Midbrain (tissue), 1 donor: ENCODE measurements at regions not wholly inside any gene's neighbourhood (a gene's known extent, or its start where the extent isn't known, plus 50 kb on each side); places are given as distances from the start of the nearest gene placed in this dataset.
A peak's percentile ranks its signal among the peaks of the same experiment; 100 is the strongest.
"Not testable (repeated sequence)": the region's sequence is repeated elsewhere in the genome, so short reads cannot be mapped to it uniquely, and the experiment has no call there.

Experiments used
- DNase-seq: peaks from one replicate; lab custom pipeline; 2025; lab: John Stamatoyannopoulos, UW

DNA sequence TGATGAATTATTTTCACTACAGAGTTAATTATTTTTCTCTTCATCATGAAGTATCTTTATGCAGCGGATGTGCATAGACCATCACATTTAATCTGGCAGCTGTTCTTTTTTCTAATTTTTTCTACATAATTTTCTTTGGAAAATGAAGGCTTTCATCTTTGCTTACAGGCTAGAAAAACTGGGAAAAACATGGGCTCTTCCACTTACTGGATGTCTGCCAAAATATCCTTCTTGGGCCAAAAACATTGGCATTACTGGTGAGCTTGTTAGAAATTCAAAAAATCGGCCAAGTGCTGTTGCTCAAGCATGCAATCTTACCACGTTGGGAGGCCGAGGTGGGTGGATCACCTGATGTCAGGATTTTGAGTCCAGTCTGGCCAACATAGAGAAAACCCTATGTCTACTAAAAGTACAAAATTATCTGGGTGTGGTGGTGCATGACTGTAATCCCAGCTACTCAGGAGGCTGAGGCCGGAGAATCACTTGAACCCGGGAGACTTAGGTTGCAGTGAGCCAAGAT, 176.8 kb downstream of the ZNF737 start:
- DNase-seq: peak; percentile 7

DNA sequence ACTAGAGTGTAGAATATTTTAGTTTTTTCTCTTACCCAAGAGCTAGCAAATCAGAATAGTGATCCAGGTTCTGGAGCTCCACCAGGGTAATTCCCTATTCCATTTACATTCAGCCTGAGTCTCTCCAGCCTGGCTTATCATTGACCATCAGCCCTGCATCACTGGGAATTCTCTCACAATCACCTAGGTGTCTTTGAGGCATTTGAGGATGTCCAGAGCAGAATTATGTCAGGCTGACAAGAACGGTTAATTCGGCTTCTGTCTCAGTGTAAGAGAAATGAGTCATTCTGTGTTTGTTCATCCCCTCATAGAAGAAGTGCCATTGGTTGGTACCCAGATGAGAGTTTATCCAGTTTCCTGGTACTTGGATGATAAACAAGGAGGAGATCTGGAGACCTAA, 180.5 kb downstream of the ZNF737 start:
- DNase-seq: no peak

DNA sequence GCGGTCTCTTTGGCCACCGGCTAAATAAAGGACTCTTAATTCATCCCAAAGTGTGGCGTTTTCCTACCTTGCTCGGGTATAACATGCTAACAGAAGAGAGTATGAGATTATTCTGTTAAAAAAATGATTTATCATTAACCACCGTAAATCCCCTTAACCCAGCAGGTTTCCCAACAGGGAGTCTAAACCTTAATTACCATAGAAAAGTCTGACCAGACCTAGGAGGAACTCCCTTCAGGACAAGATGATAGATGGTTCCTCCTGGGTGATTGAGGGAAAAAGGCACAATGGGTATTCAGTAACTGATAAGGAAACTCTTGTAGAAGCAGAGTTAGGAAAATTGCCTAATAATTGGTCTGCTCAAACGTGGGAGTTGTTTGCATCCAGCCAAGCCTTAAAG, 193.7 kb downstream of the ZNF737 start:
- no peak for DNase-seq

DNA sequence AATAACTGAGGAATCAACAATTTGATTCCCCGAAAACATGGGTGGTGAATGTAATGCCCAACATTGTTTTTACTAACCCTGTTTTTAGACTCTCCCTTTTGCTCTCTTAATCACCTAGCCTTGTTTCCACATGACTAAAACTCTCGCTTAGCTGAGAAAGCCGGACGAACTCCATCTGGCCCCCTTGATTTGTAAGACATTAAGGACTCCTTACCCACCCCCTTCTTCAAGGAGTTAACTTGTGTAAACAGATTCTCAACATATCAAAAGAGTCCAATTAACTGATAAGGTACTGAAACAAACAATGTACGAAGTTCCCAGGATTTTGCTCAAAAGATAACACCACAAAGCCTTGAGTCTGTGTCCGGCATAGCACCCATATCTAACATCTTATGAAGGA, 194.3 kb downstream of the ZNF737 start:
- not testable (repeated sequence) for DNase-seq

DNA sequence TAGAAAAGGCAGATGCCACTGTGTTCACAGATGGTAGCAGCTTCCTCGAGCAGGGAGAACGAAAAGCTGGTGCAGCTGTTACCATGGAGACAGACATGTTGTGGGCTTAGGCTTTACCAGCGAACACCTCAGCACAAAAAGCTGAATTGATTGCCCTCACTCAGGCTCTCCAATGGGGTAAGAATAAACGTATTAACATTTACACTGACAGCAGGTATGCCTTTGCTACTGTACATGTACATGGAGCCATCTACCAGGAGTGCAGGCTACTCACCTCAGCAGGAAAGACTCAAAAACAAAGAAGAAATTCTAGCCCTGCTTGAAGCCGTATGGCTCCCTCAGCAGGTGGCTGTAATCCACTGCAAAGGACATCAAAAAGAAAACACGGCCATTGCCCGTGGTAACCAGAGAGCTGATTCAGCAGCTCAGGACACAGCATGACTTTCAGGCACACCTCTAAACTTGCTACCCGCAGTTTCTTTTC, 197.7 kb downstream of the ZNF737 start:
- DNase-seq: no peak

DNA sequence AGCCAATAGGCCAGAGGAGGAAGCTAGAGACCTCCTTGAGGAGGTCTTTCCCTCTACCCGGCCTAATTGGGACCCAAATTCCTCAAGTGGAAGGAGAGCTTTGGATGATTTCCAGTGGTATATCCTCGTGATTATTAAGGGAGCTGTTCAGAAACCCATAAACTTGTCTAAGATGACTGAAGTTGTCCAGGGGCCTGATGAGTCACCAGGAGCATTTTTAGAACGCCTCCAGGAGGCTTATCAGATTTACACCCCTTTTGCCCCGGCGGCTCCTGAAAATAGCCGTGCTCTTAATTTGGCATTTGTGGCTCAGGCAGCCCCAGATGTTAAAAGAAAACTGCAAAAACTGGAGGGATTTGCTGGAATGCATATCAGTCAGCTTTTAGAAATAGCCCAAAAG, 198.1 kb downstream of the ZNF486 start:
- DNase-seq: no peak

DNA sequence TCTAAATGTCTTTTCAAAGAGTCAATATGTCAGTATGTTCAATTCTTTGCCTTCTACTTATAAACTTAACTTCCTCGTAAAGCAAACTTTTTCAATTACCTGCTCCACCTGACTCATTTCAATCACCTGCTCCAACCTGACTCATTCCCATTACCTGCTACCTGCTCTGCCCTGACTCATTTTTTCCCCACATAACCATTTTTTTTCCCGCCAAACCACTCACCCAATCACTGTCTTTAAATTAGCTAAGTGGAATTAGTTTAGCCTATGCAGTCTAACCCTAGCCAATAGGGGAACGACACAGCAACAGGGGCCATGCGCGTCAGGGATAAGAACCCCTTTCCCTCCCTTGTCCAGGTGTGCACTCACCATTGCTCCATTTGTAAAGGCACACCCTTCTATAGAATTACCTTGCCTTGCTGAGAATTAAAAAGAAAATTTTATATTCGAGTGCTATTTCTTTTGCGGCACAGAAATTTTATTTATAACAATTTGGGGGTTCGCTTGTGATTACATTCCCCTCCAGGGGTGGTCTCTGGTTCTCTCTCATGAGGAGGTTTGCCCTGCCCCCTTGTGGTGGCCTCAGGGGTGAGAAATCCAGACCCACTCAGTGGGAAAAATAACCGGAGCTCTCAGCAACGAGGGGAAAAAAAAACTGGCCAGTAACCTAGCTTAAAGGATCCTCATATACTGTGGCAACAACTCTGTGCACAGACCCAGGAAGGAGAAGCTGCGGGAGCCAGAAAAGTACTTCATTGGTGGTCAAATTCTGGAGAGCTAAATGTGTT, 193.1 kb downstream of the ZNF486 start:
- DNase-seq: peak; percentile 41

DNA sequence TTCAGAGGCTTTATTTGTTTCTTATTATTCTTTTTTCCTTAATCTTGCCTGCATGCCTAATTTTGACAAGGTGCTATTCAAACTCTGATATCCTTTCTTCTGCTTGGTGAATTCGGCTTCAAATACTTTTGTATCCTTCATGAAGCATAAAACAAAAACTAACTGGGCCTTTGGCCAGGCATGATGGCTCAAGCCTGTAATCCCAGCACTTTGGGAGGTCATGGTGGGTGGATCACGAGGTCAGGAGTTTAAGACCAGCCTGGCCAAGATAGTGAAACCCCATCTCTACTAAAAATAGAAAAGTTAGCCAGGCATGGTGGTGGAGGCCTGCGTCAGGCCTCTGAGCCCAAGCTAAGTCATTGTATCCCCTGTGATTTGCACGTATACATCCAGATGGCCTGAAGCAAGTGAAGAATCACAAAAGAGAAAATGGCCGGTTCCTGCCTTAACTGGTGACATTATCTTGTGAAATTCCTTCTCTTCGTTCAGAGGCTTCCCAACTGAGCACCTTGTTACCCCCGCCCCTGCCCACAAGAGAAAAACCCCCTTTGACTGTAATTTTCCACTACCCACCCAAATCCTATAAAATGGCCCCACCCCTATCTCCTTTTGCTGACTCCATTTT, 191.9 kb downstream of the ZNF486 start:
- DNase-seq: not testable (repeated sequence)

DNA sequence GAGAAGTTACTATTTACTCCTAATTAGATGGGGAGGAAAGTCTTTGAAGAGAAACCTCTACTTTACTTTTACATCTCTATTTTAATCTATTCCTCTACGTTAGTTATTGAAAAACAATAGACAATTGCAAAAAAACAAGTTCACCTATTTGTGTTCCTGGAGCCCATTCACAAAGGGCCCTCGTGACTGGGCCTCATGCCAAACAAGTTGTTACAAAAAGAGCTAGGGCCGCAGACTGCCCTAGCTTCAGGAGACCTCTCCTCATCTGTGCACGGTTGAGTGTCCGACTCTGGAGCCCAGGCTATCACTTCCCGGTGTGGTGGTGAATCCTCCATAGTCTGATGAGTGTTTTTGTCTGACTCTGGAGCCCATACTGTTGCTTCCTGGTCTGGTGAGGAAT, 190.9 kb downstream of the ZNF486 start:
- no peak for DNase-seq

DNA sequence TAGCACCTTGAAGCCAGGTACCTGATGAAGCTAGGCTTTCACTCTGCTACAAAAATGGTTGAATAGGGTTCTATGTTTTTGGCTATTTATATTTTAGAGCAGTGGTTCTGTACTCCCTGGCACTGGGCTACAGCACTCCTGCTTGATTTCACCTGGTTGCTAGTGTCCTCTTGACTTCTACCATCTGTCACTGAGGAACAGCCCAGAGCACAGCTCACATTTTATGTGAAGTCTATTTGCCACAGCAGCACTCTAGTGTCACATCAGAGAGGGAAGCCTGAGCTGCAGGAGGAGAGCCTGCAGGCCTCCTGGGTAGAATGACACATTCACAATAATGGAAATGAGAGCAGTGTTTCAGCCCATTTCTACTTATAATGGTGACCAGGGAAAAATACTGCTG, 184.2 kb downstream of the ZNF486 start:
- DNase-seq: no peak

DNA sequence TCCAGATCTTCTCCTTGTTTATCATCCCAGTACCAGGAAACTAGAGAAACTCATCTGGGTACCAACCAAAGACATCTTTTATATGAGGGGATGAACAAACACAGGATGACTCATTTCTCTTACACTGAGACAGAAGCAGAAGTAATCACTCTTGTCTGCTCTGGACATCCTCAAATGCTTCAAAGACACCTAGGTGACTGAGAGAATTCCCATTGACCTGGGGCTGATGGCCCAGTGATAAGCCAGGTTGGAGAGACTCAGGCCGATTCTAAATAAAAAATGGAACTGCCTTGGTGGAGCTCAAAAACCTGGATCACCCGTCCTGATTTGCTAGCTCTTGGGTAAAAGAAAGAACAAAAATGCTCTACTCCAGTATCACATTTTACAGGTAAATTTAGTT, 182.2 kb downstream of the ZNF486 start:
- DNase-seq: no peak

DNA sequence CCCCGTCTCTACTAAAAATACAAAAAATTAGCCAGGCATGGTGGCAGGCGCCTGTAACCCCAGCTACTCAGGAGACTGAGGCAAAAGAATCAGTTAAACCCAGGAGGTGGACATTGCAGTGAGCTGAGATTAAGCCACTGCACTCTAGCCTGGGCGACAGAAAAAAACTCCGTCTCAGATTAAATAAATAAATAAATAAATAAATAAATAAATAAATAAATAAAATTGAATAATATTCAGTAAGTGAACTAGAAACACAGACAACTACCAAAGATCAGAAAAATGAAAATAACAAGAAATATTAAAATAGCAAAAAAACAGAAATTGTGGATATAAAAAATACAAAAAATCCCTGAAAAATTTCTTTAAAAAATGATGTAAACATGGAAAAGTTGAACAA, 172.4 kb downstream of the ZNF486 start:
- no peak for DNase-seq

DNA sequence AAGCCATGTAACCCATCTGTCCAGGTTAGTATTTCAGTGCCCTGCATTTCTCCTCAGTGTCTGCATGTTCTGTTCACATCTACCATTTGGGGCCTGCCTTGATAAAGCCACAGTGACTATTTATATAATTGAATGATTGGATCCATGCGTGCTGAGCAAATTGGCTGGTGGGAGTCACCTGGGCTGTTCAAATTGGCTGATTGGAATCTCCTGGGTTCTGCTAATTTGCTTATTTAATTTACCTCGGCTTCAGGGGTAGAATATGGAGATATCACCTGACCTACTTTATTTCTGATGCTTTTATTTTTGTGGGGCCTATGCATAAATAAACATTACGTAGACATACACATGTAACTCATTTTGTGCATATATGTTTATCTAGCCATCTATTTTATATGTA, 167.7 kb downstream of the ZNF486 start:
- no peak for DNase-seq

DNA sequence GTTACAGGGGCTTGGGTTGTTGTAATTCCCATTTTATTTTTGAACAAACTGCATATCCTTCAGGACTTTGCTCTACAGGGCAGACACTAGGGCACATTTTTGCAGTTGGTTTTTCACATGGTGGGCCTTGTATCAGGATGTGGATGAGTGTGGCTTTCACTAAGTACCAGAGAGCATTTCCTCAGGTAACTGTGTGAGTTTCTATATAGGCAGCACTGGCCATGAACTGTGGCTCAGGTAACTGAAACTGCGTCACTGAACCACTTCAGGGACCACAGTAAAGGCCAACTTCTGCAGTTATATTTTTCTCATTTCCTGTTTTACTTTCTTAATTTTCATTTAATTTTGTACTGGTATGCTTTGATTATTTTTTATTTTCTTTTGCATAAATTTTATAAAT, 166.5 kb downstream of the ZNF486 start:
- no peak for DNase-seq

DNA sequence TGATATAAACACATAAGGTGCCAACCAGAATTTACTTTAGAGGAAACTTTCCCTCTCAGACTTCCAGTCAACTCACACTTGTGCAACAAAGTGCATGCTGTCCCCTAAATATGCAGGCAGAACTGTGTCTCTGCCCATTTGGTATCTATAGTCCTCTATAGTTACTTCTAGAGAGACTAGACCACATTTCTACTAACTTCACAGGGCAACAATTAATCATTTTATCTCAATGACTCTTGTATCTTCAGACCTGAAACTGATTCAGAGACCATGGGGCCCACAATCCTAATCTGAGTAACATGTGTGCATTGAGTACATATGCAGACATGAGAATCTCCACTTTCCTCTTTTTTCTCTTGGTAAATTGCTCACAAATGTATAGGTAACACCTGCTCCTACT, 158.1 kb downstream of the ZNF486 start:
- no peak for DNase-seq

DNA sequence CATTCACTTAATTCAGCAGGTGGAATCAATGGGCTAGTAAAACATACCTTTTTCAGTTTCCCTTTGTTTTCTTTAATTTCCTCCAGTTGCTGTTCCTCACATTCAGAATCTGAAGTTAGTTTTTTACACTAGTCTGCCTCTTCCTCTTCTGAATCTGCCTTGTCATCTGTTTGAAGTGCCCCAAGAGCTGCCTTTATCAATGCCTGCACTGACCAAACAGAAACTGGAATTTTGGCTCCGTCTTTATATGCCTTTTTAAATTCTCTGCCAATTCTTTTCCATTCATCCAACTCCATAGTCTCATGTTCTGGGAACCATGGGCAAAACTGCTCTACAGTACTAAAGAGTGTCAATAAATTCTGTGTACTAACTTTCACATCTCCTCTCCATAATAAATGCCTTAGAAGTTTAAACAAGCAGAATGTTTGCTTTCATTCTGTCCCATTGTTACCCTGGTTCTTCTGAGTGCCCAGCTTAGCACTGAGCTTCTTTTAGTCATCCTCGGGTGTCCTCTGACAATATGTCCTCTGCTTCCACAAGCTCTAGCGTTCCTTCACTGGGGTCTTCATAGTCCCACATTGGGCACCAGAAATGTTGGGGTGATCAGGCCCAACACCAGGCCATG, 154.2 kb downstream of the ZNF486 start:
- no peak for DNase-seq

DNA sequence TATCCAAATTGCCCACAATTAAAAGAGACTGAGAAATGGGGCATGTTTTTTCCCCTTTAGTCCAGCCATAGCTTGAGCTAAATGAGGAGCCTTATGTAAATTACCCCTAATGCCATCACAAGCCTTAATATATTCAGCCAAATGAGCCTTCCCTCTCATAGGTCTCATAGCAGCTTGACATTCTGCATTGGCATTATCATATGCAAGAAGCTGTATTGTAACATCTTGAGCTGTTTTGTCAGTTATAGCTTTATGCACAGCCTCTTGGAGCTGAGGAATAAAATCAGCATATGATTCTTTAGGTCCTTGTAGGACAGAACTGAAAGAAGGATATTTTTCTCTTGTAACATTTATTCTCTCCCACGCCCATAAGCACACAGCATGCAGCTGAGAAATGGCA, 153.2 kb downstream of the ZNF486 start:
- DNase-seq: no peak

DNA sequence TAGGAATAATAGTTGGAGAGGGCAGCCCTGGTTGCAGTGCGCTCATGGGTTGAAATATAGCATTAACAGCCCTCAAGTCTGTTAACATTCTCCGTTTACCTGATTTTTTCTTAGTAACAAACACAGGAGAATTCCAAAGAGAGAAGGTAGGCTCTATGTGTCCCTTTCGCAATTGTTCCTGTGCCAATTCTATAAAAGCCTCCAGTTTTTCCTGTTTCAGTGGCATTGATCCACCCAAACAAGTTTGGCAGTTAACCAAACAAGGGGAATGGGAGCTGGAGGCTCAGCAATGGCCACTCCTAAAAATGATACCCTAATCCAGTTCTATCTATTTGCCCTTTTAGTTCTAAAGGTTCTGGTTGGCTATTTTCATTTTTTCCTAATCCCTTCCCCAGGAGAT, 151.6 kb downstream of the ZNF486 start:
- no peak for DNase-seq

DNA sequence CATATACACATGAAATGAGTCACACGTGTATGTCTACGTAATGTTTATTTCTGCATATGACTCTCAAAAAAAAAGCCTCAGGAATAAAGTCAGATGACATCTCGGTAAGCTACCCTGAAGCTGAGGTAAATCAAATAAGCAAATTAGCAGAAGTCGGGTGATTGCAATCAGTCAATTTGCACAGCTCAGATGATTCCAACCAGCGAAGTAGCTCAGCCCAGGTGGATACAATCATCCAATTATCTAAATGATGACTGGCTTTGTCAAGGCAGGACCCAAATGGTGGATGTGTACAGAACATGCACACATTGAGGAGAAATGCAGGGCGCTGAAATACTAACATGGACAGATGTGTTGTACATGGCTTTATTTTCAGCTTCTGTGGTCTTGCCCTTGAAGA, 148.5 kb downstream of the ZNF486 start:
- no peak for DNase-seq

DNA sequence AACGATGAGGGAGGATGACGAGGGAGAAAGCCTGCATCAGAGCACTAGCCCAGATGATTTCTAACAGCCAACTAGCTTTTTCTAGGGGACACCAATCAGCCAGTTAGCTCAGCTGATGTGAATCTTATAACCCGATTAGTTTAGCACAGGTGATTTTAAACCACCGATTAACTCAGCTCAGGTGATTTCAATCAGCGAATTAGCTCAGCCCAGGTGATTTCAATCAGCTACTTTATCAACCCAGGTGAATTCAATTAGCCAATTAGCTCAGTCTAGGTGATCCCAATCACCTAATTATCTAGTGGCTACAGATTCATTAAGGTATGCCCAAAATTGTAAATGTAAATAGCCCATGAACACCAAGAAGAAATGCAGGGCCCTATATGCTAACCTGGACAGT, 146.9 kb downstream of the ZNF486 start:
- DNase-seq: no peak

DNA sequence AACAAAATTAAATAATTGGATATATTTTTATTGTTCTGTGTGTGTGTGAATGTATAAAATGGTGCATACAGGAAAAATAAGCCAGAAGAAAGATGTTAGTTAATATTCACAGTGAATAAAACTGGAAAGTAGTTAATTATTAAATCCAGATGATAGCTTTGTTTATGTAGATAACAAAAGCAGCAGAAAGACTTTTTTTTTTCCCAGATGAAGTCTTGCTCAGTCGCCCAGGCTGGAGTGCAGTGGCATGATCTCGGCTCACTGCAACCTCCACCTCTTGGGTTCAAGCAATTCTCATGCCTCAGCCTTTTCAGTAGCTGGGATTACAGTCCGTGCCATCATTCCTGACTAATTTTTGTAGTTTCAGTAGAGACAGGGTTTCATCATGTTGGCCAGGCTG, 140.1 kb downstream of the ZNF486 start:
- DNase-seq: no peak

DNA sequence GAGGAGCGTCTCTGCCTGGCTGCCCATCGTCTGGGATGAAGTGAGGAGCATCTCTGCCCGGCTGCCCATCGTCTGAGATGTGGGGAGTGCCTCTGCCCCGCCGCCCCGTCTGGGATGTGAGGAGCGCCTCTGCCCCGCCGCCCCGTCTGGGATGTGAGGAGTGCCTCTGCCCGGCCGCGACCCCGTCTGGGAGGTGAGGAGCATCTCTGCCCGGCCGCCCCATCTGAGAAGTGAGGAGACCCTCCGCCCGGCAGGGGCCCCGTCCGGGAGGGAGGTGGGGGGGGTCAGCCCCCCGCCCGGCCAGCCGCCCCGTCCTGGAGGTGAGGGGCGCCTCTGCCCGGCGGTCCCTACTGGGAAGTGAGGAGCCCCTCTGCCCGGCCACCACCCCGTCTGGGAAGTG, 129.3 kb downstream of the ZNF486 start:
- DNase-seq: not testable (repeated sequence)

DNA sequence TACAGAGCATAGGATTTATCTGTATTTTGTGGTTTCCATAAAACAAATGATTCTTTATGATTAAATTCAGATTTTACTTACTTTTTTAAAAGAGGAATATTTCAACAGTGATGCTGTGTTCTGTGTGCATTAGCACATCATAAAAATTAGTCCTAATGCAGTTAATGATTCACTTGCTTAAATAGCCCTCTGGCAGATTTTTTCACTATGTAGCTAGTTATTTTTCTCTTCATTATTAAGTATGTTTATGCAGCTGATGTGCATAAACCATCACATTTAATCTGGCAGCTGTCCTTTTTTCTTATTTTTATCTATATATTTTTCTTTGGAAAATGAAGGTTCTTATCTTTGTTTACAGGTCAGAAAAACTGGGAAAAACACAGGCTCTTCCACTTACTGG, 127.2 kb downstream of the ZNF486 start:
- DNase-seq: no peak
